Lower lobe of right lung (tissue), 2 donors: ENCODE measurements at regions not wholly inside any gene's neighbourhood (a gene's known extent, or its start where the extent isn't known, plus 50 kb on each side); places are given as distances from the start of the nearest gene placed in this dataset.

Source experiments
- ATAC-seq, 2 donors: fragments of 200-7000 bp; cut with Tn5 transposase; one replicate each; pipeline ENCODE4 v1.9.1; 2020 to 2022; ENCODE audit warnings: mild to moderate bottlenecking in 2 of 2, moderate library complexity in 2 of 2
- DNase-seq: peaks from one replicate; pipeline ENCODE4 v3.0.0-alpha.2; 2020
- H3K27ac ChIP-seq: fragments of 200-600 bp; one replicate; pipeline ENCODE4 v1.8.0; 2022
- H3K27me3 ChIP-seq: fragments of 200-600 bp; one replicate; pipeline ENCODE4 v1.8.0; 2022; ENCODE audit warnings: low read depth
- H3K36me3 ChIP-seq: fragments of 200-600 bp; one replicate; pipeline ENCODE4 v1.8.0; 2022; ENCODE audit warnings: mild to moderate bottlenecking
- H3K4me1 ChIP-seq: fragments of 200-600 bp; one replicate; pipeline ENCODE4 v1.8.0; 2022
- H3K4me3 ChIP-seq: fragments of 200-600 bp; one replicate; pipeline ENCODE4 v1.8.0; 2022; ENCODE audit warnings: mild to moderate bottlenecking
- H3K9me3 ChIP-seq: fragments of 200-600 bp; one replicate; pipeline ENCODE4 v1.8.0; 2022
- intact Hi-C: fragments of 100-400 bp; cut with DNase I; formaldehyde crosslinking; loops from one replicate; pipeline ENCODE4 v1.11.0; 2022
- TF ChIP-seq, protein P1 (sequence below): fragments of 200-600 bp; IDR thresholded peaks from one replicate; pipeline ENCODE4 v1.8.0; 2022; ENCODE audit warnings: antibody characterized with exemption, mild to moderate bottlenecking
- donor health status: DM: no; HTN: yes; CAD: no; lungs with severe emphysema.

DNA sequence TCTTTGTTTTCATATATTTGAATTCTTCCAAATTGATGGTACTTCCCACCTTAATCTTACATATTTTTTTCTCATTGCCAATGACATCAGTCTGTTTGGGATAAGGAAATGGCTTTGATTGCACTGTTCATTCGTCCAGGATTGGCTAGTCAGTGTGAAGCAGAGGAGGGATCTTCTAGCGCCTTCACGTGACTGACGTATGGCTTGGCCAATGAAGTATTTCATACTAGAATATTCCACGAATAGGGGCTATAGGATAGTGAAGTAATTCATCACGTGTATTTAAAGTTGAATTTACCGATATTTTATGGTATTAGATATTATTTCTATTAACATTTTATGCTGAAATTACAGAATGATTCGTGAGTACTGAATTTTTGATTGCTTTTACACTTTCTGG, 178.7 kb upstream of the ZFHX3 start:
- intact Hi-C loops: no loop called here
- Histone ChIP-seq H3K36me3 (no peaks in the 10 kb centered on the region), H3K9me3 (no peaks in the 10 kb centered on the region), H3K4me3 (no peak overlapping the region), H3K4me1 (no peaks in the 10 kb centered on the region), H3K27me3 (no peaks in the 10 kb centered on the region), H3K27ac (no peak overlapping the region)
- ATAC-seq: no peak
- TF ChIP-seq, protein P1, sequence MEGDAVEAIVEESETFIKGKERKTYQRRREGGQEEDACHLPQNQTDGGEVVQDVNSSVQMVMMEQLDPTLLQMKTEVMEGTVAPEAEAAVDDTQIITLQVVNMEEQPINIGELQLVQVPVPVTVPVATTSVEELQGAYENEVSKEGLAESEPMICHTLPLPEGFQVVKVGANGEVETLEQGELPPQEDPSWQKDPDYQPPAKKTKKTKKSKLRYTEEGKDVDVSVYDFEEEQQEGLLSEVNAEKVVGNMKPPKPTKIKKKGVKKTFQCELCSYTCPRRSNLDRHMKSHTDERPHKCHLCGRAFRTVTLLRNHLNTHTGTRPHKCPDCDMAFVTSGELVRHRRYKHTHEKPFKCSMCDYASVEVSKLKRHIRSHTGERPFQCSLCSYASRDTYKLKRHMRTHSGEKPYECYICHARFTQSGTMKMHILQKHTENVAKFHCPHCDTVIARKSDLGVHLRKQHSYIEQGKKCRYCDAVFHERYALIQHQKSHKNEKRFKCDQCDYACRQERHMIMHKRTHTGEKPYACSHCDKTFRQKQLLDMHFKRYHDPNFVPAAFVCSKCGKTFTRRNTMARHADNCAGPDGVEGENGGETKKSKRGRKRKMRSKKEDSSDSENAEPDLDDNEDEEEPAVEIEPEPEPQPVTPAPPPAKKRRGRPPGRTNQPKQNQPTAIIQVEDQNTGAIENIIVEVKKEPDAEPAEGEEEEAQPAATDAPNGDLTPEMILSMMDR: no peak
- DNase-seq: no peak

DNA sequence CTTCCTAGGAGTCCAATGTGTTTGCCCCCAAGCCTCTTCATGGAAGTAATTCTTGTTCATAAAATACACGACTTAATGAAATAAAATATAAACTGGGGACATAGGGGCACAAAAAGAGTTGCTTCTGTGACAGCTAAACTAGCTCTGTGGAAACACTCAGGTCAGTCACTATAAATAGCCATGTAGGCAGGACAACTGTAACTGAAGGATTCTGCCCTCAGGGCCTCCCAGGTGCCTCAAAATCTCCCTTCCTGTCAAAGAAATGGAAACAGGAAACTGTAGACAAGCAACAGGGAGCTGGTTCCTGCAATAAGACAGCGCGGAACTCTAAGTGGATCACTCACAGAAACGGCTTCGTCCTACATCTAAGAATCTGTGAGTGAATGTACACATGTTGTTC, 178.1 kb upstream of the ZFHX3 start:
- Histone ChIP-seq H3K4me1 (no peaks in the 10 kb centered on the region), H3K27me3 (no peaks in the 10 kb centered on the region), H3K36me3 (no peaks in the 10 kb centered on the region), H3K27ac (no peak overlapping the region), H3K9me3 (no peaks in the 10 kb centered on the region), H3K4me3 (no peak overlapping the region)
- TF ChIP-seq, protein P1: no peak
- no peak for DNase-seq
- intact Hi-C loops: no loop called here
- no peak for ATAC-seq

DNA sequence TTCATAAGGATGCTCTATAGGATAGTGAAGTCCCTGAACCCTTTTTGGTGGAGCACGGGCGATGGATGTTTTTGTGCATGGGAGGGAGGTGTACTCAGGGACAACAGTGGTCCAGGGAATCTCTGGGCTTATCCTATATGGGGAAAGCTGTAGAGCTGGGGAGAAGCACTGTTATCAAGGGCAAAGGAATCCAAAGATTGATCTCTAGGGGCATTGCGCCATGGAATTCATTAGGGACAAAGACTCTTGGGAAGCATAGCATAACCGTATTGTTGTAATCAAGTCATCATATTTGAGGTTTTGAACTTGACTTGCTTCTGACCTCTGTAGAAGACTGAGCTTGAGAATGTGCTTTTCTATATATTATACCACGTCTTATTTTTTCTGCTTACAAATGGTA, 172.9 kb upstream of the ZFHX3 start:
- Histone ChIP-seq H3K9me3 (no peaks in the 10 kb centered on the region), H3K4me3 (no peak overlapping the region), H3K36me3 (no peaks in the 10 kb centered on the region), H3K27ac (no peak overlapping the region), H3K4me1 (no peaks in the 10 kb centered on the region), H3K27me3 (no peaks in the 10 kb centered on the region)
- TF ChIP-seq, protein P1: no peak
- no peak for ATAC-seq
- intact Hi-C loops: no loop called here
- no peak for DNase-seq

DNA sequence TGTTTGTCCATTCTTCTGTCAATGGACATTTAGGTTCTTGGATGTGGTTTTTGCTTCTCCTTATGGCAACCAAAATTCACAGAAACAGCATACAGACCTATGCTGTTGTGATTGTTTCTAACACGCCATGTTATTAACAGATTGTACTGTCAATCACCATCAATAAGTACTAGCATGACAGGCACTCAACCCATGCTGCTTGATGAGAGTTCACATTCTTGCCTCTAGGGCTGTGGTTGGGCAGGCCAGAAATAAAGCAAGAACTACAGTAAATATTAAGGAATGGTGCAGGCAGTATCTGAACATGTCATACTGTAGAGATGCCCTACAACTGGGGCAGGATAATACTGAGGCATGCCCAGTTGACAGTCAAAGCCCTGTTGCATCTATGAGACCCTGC, 171.2 kb upstream of the ZFHX3 start:
- TF ChIP-seq, protein P1: no peak
- Histone ChIP-seq H3K36me3 (no peaks in the 10 kb centered on the region), H3K4me1 (no peaks in the 10 kb centered on the region), H3K9me3 (no peaks in the 10 kb centered on the region), H3K4me3 (no peak overlapping the region), H3K27me3 (no peaks in the 10 kb centered on the region), H3K27ac (no peak overlapping the region)
- DNase-seq (no peak), ATAC-seq (no peak)
- intact Hi-C loops: no loop called here

- DNase-seq (no peak), ATAC-seq (no peak)
- H3K4me1 ChIP-seq: no peaks in the 10 kb centered on the region
- H3K27ac ChIP-seq: no peak overlapping the region
- H3K4me3 ChIP-seq: no peak overlapping the region
- TF ChIP-seq, protein P1: peak; percentile 11
- H3K9me3 ChIP-seq: no peaks in the 10 kb centered on the region
- intact Hi-C loops: no loop called here
- no peaks in the 10 kb centered on the region for H3K36me3 ChIP-seq
- H3K27me3 ChIP-seq: no peaks in the 10 kb centered on the region
These were observed 169.7 kb upstream of the ZFHX3 start for GRCh38 chr16:73217654-73218053.

GRCh38 chr16:73216932-73217331, 169.0 kb upstream of the ZFHX3 start:
- ATAC-seq: no peak

More at GRCh38 chr16:73216932-73217331, 169.0 kb upstream of the ZFHX3 start:
- intact Hi-C loops: no loop called here
- H3K36me3 ChIP-seq: no peaks in the 10 kb centered on the region
- no peaks in the 10 kb centered on the region for H3K9me3 ChIP-seq
- no peaks in the 10 kb centered on the region for H3K4me1 ChIP-seq
- H3K4me3 ChIP-seq: no peak overlapping the region
- DNase-seq: no peak
- H3K27me3 ChIP-seq: no peaks in the 10 kb centered on the region
- H3K27ac ChIP-seq: no peak overlapping the region
- TF ChIP-seq, protein P1: no peak
